Calu3 (cell line): ENCODE measurements at regions not wholly inside any gene's neighbourhood (a gene's known extent, or its start where the extent isn't known, plus 50 kb on each side); places are given as distances from the start of the nearest gene placed in this dataset.
"Not testable (repeated sequence)": the region's sequence is repeated elsewhere in the genome, so short reads cannot be mapped to it uniquely, and the experiment has no call there.

Experiments
- BruUV-seq: library from RNA; stranded (reverse); fragments of 400-500 nt; replicated peaks from 2 replicates; lab custom pipeline; 2021; lab: Mats Ljungman, UMichigan
- CTCF ChIA-PET: fragments of 300-600 bp; sonication (Branson Sonifier 250); formaldehyde crosslinking; loops from one replicate; lab custom pipeline; 2022; ENCODE audit warnings: antibody characterized with exemption; lab: Charles Lee
- DNase-seq: peaks from one replicate; pipeline ENCODE4 v3.0.0; 2022
- H3K27ac Mint-ChIP-seq: one replicate; pipeline ENCODE4 v1.8.0; 2022; ENCODE audit warnings: mixed read lengths; ENCODE audit not compliant: unreplicated experiment
- H3K27me3 Mint-ChIP-seq: one replicate; pipeline ENCODE4 v1.8.0; 2022; ENCODE audit warnings: mixed read lengths; ENCODE audit not compliant: unreplicated experiment
- H3K36me3 Mint-ChIP-seq: one replicate; pipeline ENCODE4 v1.8.0; 2022; ENCODE audit warnings: mild to moderate bottlenecking, moderate library complexity, mixed read lengths; ENCODE audit not compliant: insufficient read depth, unreplicated experiment
- H3K4me1 Mint-ChIP-seq: one replicate; pipeline ENCODE4 v1.8.0; 2022; ENCODE audit warnings: mild to moderate bottlenecking, low read depth, mixed read lengths; ENCODE audit not compliant: unreplicated experiment
- H3K4me3 Mint-ChIP-seq: one replicate; pipeline ENCODE4 v1.8.0; 2022; ENCODE audit warnings: mild to moderate bottlenecking, low read depth, moderate library complexity, mixed read lengths; ENCODE audit not compliant: unreplicated experiment
- H3K9me3 Mint-ChIP-seq: one replicate; pipeline ENCODE4 v1.8.0; 2022; ENCODE audit warnings: low read depth, mixed read lengths; ENCODE audit not compliant: unreplicated experiment
- CTCF ChIP-seq: fragments of 200-600 bp; IDR thresholded peaks from one replicate; pipeline ENCODE4 v1.8.0; 2022; ENCODE audit warnings: antibody characterized with exemption; ENCODE audit not compliant: unreplicated experiment
- intact Hi-C: fragments of 100-400 bp; cut with micrococcal nuclease; formaldehyde crosslinking; loops from one replicate; pipeline ENCODE4 v1.10.0; 2022; ENCODE audit not compliant: unreplicated experiment

- no peak overlapping the region for H3K27ac Mint-ChIP-seq
- peaks cover 21% of the 10 kb centered on the region for H3K4me1 Mint-ChIP-seq
- no peaks in the 10 kb centered on the region for H3K27me3 Mint-ChIP-seq
- H3K9me3 Mint-ChIP-seq: no peaks in the 10 kb centered on the region
- H3K4me3 Mint-ChIP-seq: no peak overlapping the region
- H3K36me3 Mint-ChIP-seq: no peaks in the 10 kb centered on the region
- intact Hi-C loops: no loop called here
- CTCF ChIA-PET: interaction anchor here (0.6 kb wide), 1 partner anchor 367 kb away, joined by 3 read pairs; no protein-coding TSS in a partner anchor
- BruUV-seq: no TSS peak
- no peak for TF ChIP-seq CTCF
- DNase-seq: no peak
These were observed 454.7 kb upstream of the ADAMTS9 start for GRCh38 chr3:65142456-65142855.

GRCh38 chr3:65138556-65138955, 450.8 kb upstream of the ADAMTS9 start:
- intact Hi-C loops: no loop called here
- no TSS peak for BruUV-seq
- Mint-ChIP-seq H3K4me3 (no peak overlapping the region), H3K27ac (no peak overlapping the region), H3K4me1 (no peaks in the 10 kb centered on the region), H3K36me3 (no peaks in the 10 kb centered on the region), H3K9me3 (no peaks in the 10 kb centered on the region), H3K27me3 (peaks cover 8% of the 10 kb centered on the region)
- no peak for DNase-seq
- TF ChIP-seq CTCF: no peak
- CTCF ChIA-PET: no interaction called here

- H3K36me3 Mint-ChIP-seq, H3K4me3 Mint-ChIP-seq, DNase-seq, intact Hi-C loops, H3K4me1 Mint-ChIP-seq, H3K27ac Mint-ChIP-seq, CTCF ChIA-PET, BruUV-seq, H3K9me3 Mint-ChIP-seq: not testable (repeated sequence)
- peaks cover 12% of the 10 kb centered on the region for H3K27me3 Mint-ChIP-seq
These were observed 446.0 kb upstream of the ADAMTS9 start for GRCh38 chr3:65133752-65134151.

GRCh38 chr3:65130782-65131181, 443.0 kb upstream of the ADAMTS9 start:
- intact Hi-C loops: no loop called here
- DNase-seq: no peak
- Mint-ChIP-seq H3K36me3 (no peaks in the 10 kb centered on the region), H3K27ac (no peak overlapping the region), H3K4me1 (peaks cover 8% of the 10 kb centered on the region), H3K9me3 (no peaks in the 10 kb centered on the region), H3K4me3 (no peak overlapping the region), H3K27me3 (peaks cover 12% of the 10 kb centered on the region)
- CTCF ChIA-PET: interaction anchor here (0.9 kb wide), 1 partner anchor 655 kb away, joined by 3 read pairs; no protein-coding TSS in a partner anchor
- TF ChIP-seq CTCF: no peak
- no TSS peak for BruUV-seq

GRCh38 chr3:65128346-65128745, 440.5 kb upstream of the ADAMTS9 start:
- H3K36me3 Mint-ChIP-seq: no peaks in the 10 kb centered on the region
- H3K4me3 Mint-ChIP-seq: no peak overlapping the region
- DNase-seq: no peak
- no peak for TF ChIP-seq CTCF
- no TSS peak for BruUV-seq
- H3K27ac Mint-ChIP-seq: no peak overlapping the region
- intact Hi-C loops: no loop called here
- H3K27me3 Mint-ChIP-seq: peaks cover 1% of the 10 kb centered on the region
- CTCF ChIA-PET: no interaction called here
- H3K4me1 Mint-ChIP-seq: peaks cover 8% of the 10 kb centered on the region
- H3K9me3 Mint-ChIP-seq: no peaks in the 10 kb centered on the region
